OCI-M2 (cell line): ENCODE measurements at regions not wholly inside any gene's neighbourhood (a gene's known extent, or its start where the extent isn't known, plus 50 kb on each side); places are given as distances from the start of the nearest gene placed in this dataset.

Experiments used
- DNase-seq: peaks from one replicate; lab custom pipeline; 2025; ENCODE audit not compliant: unreplicated experiment; lab: John Stamatoyannopoulos, UW

- DNase-seq = no peak
These were observed 185.7 kb upstream of the NWD2 start for GRCh38 chr4:37058826-37059225.

- no peak for DNase-seq
These were observed 178.4 kb upstream of the NWD2 start for GRCh38 chr4:37066159-37066558.

- DNase-seq = no peak
These were observed 176.0 kb upstream of the NWD2 start for GRCh38 chr4:37068580-37068979.

- no peak for DNase-seq
These were observed 174.5 kb upstream of the NWD2 start for GRCh38 chr4:37070041-37070440.

- no peak for DNase-seq
These were observed 173.0 kb upstream of the NWD2 start for GRCh38 chr4:37071576-37071975.

GRCh38 chr4:37073226-37073840 lies 171.2 kb upstream of the NWD2 start:
- no peak for DNase-seq

GRCh38 chr4:37082912-37083311 lies 161.6 kb upstream of the NWD2 start:
- DNase-seq = no peak

- DNase-seq = no peak
These were observed 148.6 kb upstream of the NWD2 start for GRCh38 chr4:37095925-37096324.

- no peak for DNase-seq
These were observed 143.4 kb upstream of the NWD2 start for GRCh38 chr4:37101182-37101581.

- no peak for DNase-seq
These were observed 142.9 kb upstream of the NWD2 start for GRCh38 chr4:37101686-37102085.

GRCh38 chr4:37109756-37110155 lies 134.8 kb upstream of the NWD2 start:
- no peak for DNase-seq

GRCh38 chr4:37124800-37125199 lies 119.7 kb upstream of the NWD2 start:
- DNase-seq = no peak

- no peak for DNase-seq
These were observed 118.5 kb upstream of the NWD2 start for GRCh38 chr4:37126051-37126450.

GRCh38 chr4:37130465-37130864 lies 114.1 kb upstream of the NWD2 start:
- no peak for DNase-seq

- DNase-seq = no peak
These were observed 112.1 kb upstream of the NWD2 start for GRCh38 chr4:37132351-37132974.

GRCh38 chr4:37132975-37133360 lies 111.6 kb upstream of the NWD2 start:
- no peak for DNase-seq

GRCh38 chr4:37138019-37138653 lies 106.4 kb upstream of the NWD2 start:
- DNase-seq = no peak

GRCh38 chr4:37138789-37139188 lies 105.8 kb upstream of the NWD2 start:
- DNase-seq = no peak

- no peak for DNase-seq
These were observed 104.6 kb upstream of the NWD2 start for GRCh38 chr4:37139987-37140386.

GRCh38 chr4:37146260-37146659 lies 98.3 kb upstream of the NWD2 start:
- DNase-seq = no peak

- no peak for DNase-seq
These were observed 86.9 kb upstream of the NWD2 start for GRCh38 chr4:37157476-37158167.

GRCh38 chr4:37160653-37161052 lies 83.9 kb upstream of the NWD2 start:
- no peak for DNase-seq
